ENCODE measurements at regions not wholly inside any gene's neighbourhood (a gene's known extent, or its start where the extent isn't known, plus 50 kb on each side); places are given as distances from the start of the nearest gene placed in this dataset.

- Histone ChIP-seq H3K36me3 (replicated peaks in 1 of 2; ENCODE audit: control insufficient read depth in 1 of 2, insufficient read depth in 2 of 2, low read length in 2 of 2) (no peaks in the 10 kb centered on the region), H3K9me3 (ENCODE audit: low read length) (no peaks in the 10 kb centered on the region), H3K4me3 (replicated peaks in 1 of 3; ENCODE audit: insufficient read depth in 1 of 3, low read depth in 2 of 3, low read length in 3 of 3) (no peak overlapping the region), H3K79me2 (ENCODE audit: insufficient read depth, low read length) (no peaks in the 10 kb centered on the region), H4K20me1 (ENCODE audit: insufficient read depth, low read length) (no peaks in the 10 kb centered on the region), H3K4me2 (ENCODE audit: low read depth, low read length) (no peak overlapping the region), H3K27ac (ENCODE audit: extremely low read length, insufficient read depth, low read length) (no peak overlapping the region), H3K9ac (ENCODE audit: insufficient read depth, low read depth, low read length) (no peak overlapping the region), H3K4me1 (ENCODE audit: insufficient read depth, low read length) (peaks cover 26% of the 10 kb centered on the region), H3K27me3 (ENCODE audit: control insufficient read depth in 1 of 2, insufficient read depth in 2 of 2, low read length in 2 of 2) (peaks cover 1 to 11% of the 10 kb centered on the region in 2 experiments; a peak in 4 of 5 replicates), H2AFZ (ENCODE audit: low read length) (no peak overlapping the region)
- FAIRE-seq (no peak), DNase-seq (ENCODE audit: low spot score) (no peak), ATAC-seq (no peak)
- intact Hi-C loops (cut with micrococcal nuclease; ENCODE audit: unreplicated experiment) (no loop called here), in situ Hi-C loops (cut with HindIII; ENCODE audit: extremely low pct_ligation_motif_present, low pct_unique_long_range_greater_than_20kb) (no loop called here)
- ChIA-PET CTCF (ENCODE audit: low intra/inter-chr PET ratio, low total read pairs) (no interaction called here), POLR2A (interaction anchor here (0.5 kb wide), 1 partner anchor 78 kb away, joined by 3 read pairs; no protein-coding TSS in a partner anchor)
- TF ChIP-seq AKAP8 (CRISPR knock-in tag; IDR thresholded peaks at IDR 0.05) = no peak
- peak; percentile 75 for TF ChIP-seq ZNF263 (CRISPR knock-in tag; IDR thresholded peaks at IDR 0.05)
- TF ChIP-seq KMT2B (CRISPR knock-in tag; IDR thresholded peaks at IDR 0.05) = no peak
- peak; percentile 75 for TF ChIP-seq ZNF629 (CRISPR knock-in tag; conservative IDR thresholded peaks at IDR 0.05)
- TF ChIP-seq ZNF275 (CRISPR knock-in tag; IDR thresholded peaks at IDR 0.05; ENCODE audit: borderline replicate concordance) = no peak
- no TSS peak for BruUV-seq (replicated peaks)
- 61% methylated on average over 12 of the region's 19 CpGs for WGBS (ENCODE audit: low lambda C conversion rate)
These were observed 86.5 kb upstream of the DIO3 start for GRCh38 chr14:101474563-101475455.
